ENCODE measurements at regions not wholly inside any gene's neighbourhood (a gene's known extent, or its start where the extent isn't known, plus 50 kb on each side); places are given as distances from the start of the nearest gene placed in this dataset.

GRCh38 chr2:74764429-74765272 is 69.3 kb upstream of the HK2 start:
- no peak for DNase-seq
- no peaks in the 10 kb centered on the region for H3K36me3 Mint-ChIP-seq (ENCODE audit: unreplicated experiment)
- no peak overlapping the region for H3K4me3 Mint-ChIP-seq (ENCODE audit: unreplicated experiment)
- H3K9me3 Mint-ChIP-seq (ENCODE audit: unreplicated experiment) = peaks cover 6% of the 10 kb centered on the region
- H3K27ac Mint-ChIP-seq (ENCODE audit: unreplicated experiment) = peak overlapping the region; percentile 89
- H3K4me1 Mint-ChIP-seq (ENCODE audit: low read depth, unreplicated experiment) = peaks cover 12% of the 10 kb centered on the region
- no peak for TF ChIP-seq CTCF (IDR thresholded peaks at IDR 0.05; ENCODE audit: partially characterized antibody, unreplicated experiment)
- H3K27me3 Mint-ChIP-seq (ENCODE audit: unreplicated experiment) = peaks cover 4% of the 10 kb centered on the region

- Mint-ChIP-seq H3K27me3 (ENCODE audit: unreplicated experiment) (peaks cover 4% of the 10 kb centered on the region), H3K36me3 (ENCODE audit: unreplicated experiment) (no peaks in the 10 kb centered on the region), H3K4me3 (ENCODE audit: unreplicated experiment) (no peak overlapping the region), H3K9me3 (ENCODE audit: unreplicated experiment) (peaks cover 6% of the 10 kb centered on the region), H3K4me1 (ENCODE audit: low read depth, unreplicated experiment) (peaks cover 12% of the 10 kb centered on the region), H3K27ac (ENCODE audit: unreplicated experiment) (no peak overlapping the region)
- DNase-seq = no peak
- TF ChIP-seq CTCF (IDR thresholded peaks at IDR 0.05; ENCODE audit: partially characterized antibody, unreplicated experiment) = no peak
Observed at GRCh38 chr2:74766780-74767179, 67.1 kb upstream of the HK2 start.

- Mint-ChIP-seq H3K4me3 (ENCODE audit: unreplicated experiment) (no peak overlapping the region), H3K36me3 (ENCODE audit: unreplicated experiment) (no peaks in the 10 kb centered on the region), H3K27ac (ENCODE audit: unreplicated experiment) (no peak overlapping the region), H3K9me3 (ENCODE audit: unreplicated experiment) (peaks cover 6% of the 10 kb centered on the region), H3K4me1 (ENCODE audit: low read depth, unreplicated experiment) (peaks cover 12% of the 10 kb centered on the region), H3K27me3 (ENCODE audit: unreplicated experiment) (peaks cover 4% of the 10 kb centered on the region)
- TF ChIP-seq CTCF (IDR thresholded peaks at IDR 0.05; ENCODE audit: partially characterized antibody, unreplicated experiment) = no peak
- no peak for DNase-seq
Observed at GRCh38 chr2:74767618-74768017, 66.3 kb upstream of the HK2 start.

- no peak for DNase-seq
- Mint-ChIP-seq H3K4me3 (ENCODE audit: unreplicated experiment) (no peak overlapping the region), H3K27ac (ENCODE audit: unreplicated experiment) (no peak overlapping the region), H3K27me3 (ENCODE audit: unreplicated experiment) (peaks cover 4% of the 10 kb centered on the region), H3K36me3 (ENCODE audit: unreplicated experiment) (no peaks in the 10 kb centered on the region), H3K4me1 (ENCODE audit: low read depth, unreplicated experiment) (peaks cover 10% of the 10 kb centered on the region), H3K9me3 (ENCODE audit: unreplicated experiment) (peaks cover 6% of the 10 kb centered on the region)
- no peak for TF ChIP-seq CTCF (IDR thresholded peaks at IDR 0.05; ENCODE audit: partially characterized antibody, unreplicated experiment)
Observed at GRCh38 chr2:74768401-74768914, 65.5 kb upstream of the HK2 start.

- Mint-ChIP-seq H3K36me3 (ENCODE audit: unreplicated experiment) (no peaks in the 10 kb centered on the region), H3K9me3 (ENCODE audit: unreplicated experiment) (peaks cover 3% of the 10 kb centered on the region), H3K27ac (ENCODE audit: unreplicated experiment) (no peak overlapping the region), H3K4me1 (ENCODE audit: low read depth, unreplicated experiment) (no peaks in the 10 kb centered on the region), H3K4me3 (ENCODE audit: unreplicated experiment) (no peak overlapping the region), H3K27me3 (ENCODE audit: unreplicated experiment) (peaks cover 1% of the 10 kb centered on the region)
- no peak for TF ChIP-seq CTCF (IDR thresholded peaks at IDR 0.05; ENCODE audit: partially characterized antibody, unreplicated experiment)
- DNase-seq = no peak
Observed at GRCh38 chr2:74772046-74772445, 61.9 kb upstream of the HK2 start.
